ENCODE measurements at regions not wholly inside any gene's neighbourhood (a gene's known extent, or its start where the extent isn't known, plus 50 kb on each side); places are given as distances from the start of the nearest gene placed in this dataset.

DNA sequence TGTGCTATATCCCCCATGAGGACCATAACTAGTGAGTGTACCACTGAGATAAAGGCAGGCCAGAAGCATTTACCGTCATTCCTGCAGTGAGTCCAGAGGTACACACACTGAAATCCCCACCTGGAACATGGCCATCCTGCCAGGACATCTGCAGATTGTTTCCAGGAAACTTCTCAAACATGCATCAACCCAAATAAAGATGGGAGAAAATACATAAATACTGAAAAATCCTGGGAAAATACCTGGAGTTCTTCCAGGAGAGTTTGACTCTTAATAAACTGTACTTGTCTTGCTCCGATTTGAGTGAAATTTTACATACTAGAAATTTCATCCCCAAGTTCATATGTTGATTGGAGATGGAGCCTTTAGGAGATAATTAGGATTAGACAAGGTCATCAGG lies 388.1 kb upstream of the KLHL29 start:
- no peak overlapping the region for H3K4me3 ChIP-seq (ENCODE audit: low read depth, low read length)
- ChIA-PET CTCF (no interaction called here), POLR2A (no interaction called here)
- H3K9me3 ChIP-seq (ENCODE audit: control insufficient read depth, insufficient read depth, low read depth, low read length) = no peaks in the 10 kb centered on the region
- no peak overlapping the region for H3K27ac ChIP-seq (ENCODE audit: extremely low read depth, low read depth, low read length)
- TF ChIP-seq ZNF776 (tag by site-specific recombination; IDR thresholded peaks at IDR 0.05; ENCODE audit: borderline replicate concordance) = no peak
- no peak for TF ChIP-seq REPIN1 (tag by site-specific recombination; IDR thresholded peaks at IDR 0.05; ENCODE audit: low read depth)
- no peak for TF ChIP-seq GLIS1 (tag by site-specific recombination; IDR thresholded peaks at IDR 0.05)
- TF ChIP-seq ZNF211 (tag by site-specific recombination; IDR thresholded peaks at IDR 0.05; ENCODE audit: low read depth) = no peak
- no peak for TF ChIP-seq HOXD13 (CRISPR knock-in tag; IDR thresholded peaks at IDR 0.05; ENCODE audit: borderline replicate concordance)
- no peak for TF ChIP-seq ZNF792 (tag by site-specific recombination; IDR thresholded peaks at IDR 0.05)
- no peak for TF ChIP-seq ZNF138 (tag by site-specific recombination; IDR thresholded peaks at IDR 0.05; ENCODE audit: borderline replicate concordance)
- TF ChIP-seq GLIS2 (tag by site-specific recombination; IDR thresholded peaks at IDR 0.05) = no peak
- TF ChIP-seq ZNF266 (tag by site-specific recombination; IDR thresholded peaks at IDR 0.05; ENCODE audit: low read depth) = no peak
- TF ChIP-seq ZNF404 (tag by site-specific recombination; IDR thresholded peaks at IDR 0.05) = no peak
- TF ChIP-seq ZFHX2 (tag by site-specific recombination; conservative IDR thresholded peaks at IDR 0.05) = no peak
- no peak for TF ChIP-seq ZNF157 (tag by site-specific recombination; IDR thresholded peaks at IDR 0.05)
- TF ChIP-seq, protein P1, sequence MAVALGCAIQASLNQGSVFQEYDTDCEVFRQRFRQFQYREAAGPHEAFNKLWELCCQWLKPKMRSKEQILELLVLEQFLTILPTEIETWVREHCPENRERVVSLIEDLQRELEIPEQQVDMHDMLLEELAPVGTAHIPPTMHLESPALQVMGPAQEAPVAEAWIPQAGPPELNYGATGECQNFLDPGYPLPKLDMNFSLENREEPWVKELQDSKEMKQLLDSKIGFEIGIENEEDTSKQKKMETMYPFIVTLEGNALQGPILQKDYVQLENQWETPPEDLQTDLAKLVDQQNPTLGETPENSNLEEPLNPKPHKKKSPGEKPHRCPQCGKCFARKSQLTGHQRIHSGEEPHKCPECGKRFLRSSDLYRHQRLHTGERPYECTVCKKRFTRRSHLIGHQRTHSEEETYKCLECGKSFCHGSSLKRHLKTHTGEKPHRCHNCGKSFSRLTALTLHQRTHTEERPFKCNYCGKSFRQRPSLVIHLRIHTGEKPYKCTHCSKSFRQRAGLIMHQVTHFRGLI (tag by site-specific recombination; IDR thresholded peaks at IDR 0.05) = no peak
- no peak for TF ChIP-seq ZBTB20 (tag by site-specific recombination; IDR thresholded peaks at IDR 0.05)
- no peaks in the 10 kb centered on the region for H3K4me1 ChIP-seq (ENCODE audit: control insufficient read depth, insufficient read depth, low read length)
- no peaks in the 10 kb centered on the region for H3K36me3 ChIP-seq (ENCODE audit: control insufficient read depth in 2 of 2, insufficient read depth in 1 of 2, low read length in 2 of 2)

DNA sequence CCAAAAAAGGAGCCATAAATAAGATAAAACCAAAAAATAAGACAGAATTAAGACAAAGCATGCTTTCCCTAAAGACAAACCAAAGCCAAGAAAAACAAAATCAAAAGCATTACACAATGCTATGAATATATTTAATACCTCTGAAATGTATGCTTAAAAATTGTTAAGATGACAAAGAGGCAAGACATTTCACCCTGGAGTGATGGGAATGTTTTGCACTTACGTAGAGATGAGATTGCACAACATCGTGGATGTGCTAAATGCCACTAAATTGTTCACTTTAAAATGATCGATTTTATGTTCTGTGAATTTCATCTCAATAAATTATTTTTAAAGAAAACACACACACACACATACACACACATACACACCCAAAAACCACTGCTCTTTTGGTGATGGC lies 386.6 kb upstream of the KLHL29 start:
- ChIA-PET POLR2A (no interaction called here), CTCF (no interaction called here)
- H3K36me3 ChIP-seq (ENCODE audit: control insufficient read depth in 2 of 2, insufficient read depth in 1 of 2, low read length in 2 of 2) = no peaks in the 10 kb centered on the region
- H3K4me1 ChIP-seq (ENCODE audit: control insufficient read depth, insufficient read depth, low read length) = no peaks in the 10 kb centered on the region
- no peaks in the 10 kb centered on the region for H3K9me3 ChIP-seq (ENCODE audit: control insufficient read depth, insufficient read depth, low read depth, low read length)
- no peak overlapping the region for H3K27ac ChIP-seq (ENCODE audit: extremely low read depth, low read depth, low read length)
- H3K4me3 ChIP-seq (ENCODE audit: low read depth, low read length) = no peak overlapping the region
- no peak for TF ChIP-seq ZNF24 (tag by site-specific recombination; IDR thresholded peaks at IDR 0.05)
- TF ChIP-seq, protein P2, sequence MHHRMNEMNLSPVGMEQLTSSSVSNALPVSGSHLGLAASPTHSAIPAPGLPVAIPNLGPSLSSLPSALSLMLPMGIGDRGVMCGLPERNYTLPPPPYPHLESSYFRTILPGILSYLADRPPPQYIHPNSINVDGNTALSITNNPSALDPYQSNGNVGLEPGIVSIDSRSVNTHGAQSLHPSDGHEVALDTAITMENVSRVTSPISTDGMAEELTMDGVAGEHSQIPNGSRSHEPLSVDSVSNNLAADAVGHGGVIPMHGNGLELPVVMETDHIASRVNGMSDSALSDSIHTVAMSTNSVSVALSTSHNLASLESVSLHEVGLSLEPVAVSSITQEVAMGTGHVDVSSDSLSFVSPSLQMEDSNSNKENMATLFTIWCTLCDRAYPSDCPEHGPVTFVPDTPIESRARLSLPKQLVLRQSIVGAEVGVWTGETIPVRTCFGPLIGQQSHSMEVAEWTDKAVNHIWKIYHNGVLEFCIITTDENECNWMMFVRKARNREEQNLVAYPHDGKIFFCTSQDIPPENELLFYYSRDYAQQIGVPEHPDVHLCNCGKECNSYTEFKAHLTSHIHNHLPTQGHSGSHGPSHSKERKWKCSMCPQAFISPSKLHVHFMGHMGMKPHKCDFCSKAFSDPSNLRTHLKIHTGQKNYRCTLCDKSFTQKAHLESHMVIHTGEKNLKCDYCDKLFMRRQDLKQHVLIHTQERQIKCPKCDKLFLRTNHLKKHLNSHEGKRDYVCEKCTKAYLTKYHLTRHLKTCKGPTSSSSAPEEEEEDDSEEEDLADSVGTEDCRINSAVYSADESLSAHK (tag by site-specific recombination; IDR thresholded peaks at IDR 0.05) = no peak
- no peak for TF ChIP-seq ZBTB17 (tag by site-specific recombination; IDR thresholded peaks at IDR 0.05)
- no peak for TF ChIP-seq ZNF629 (tag by site-specific recombination; IDR thresholded peaks at IDR 0.05)
- TF ChIP-seq BCL11B (tag by site-specific recombination; IDR thresholded peaks at IDR 0.05; ENCODE audit: low read depth) = no peak

DNA sequence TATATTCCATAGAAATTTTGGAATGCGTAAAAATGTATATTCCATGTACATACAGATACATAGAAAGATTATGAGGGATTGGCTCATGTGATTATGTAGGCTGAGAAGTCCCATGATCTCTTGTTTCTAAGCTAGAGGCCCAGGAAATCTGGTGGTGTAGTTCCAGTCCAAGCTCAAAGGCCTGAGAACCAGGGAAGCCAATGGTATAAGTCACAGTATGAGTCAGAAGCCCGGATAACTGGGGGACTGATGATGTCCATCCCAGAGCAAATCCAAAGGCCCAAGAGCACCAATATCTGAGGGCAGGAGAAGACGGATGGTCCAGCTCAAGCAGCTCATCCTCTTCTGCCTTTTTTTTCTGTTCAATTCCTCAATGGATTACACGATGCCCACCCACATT lies 385.0 kb upstream of the KLHL29 start:
- Histone ChIP-seq H3K4me1 (ENCODE audit: control insufficient read depth, insufficient read depth, low read length) (no peaks in the 10 kb centered on the region), H3K27ac (ENCODE audit: extremely low read depth, low read depth, low read length) (no peak overlapping the region), H3K36me3 (ENCODE audit: control insufficient read depth in 2 of 2, insufficient read depth in 1 of 2, low read length in 2 of 2) (no peaks in the 10 kb centered on the region), H3K9me3 (ENCODE audit: control insufficient read depth, insufficient read depth, low read depth, low read length) (no peaks in the 10 kb centered on the region; the same call in 1 of the 2 replicates), H3K4me3 (ENCODE audit: low read depth, low read length) (no peak overlapping the region)
- TF ChIP-seq ZNF433 (tag by site-specific recombination; IDR thresholded peaks at IDR 0.05; ENCODE audit: low read depth) = no peak
- TF ChIP-seq ZSCAN16 (tag by site-specific recombination; IDR thresholded peaks at IDR 0.05) = no peak
- TF ChIP-seq ZNF670 (tag by site-specific recombination; IDR thresholded peaks at IDR 0.05; ENCODE audit: low read depth) = no peak
- TF ChIP-seq MZF1 (tag by site-specific recombination; IDR thresholded peaks at IDR 0.05; ENCODE audit: borderline replicate concordance) = no peak
- TF ChIP-seq ZNF404 (tag by site-specific recombination; IDR thresholded peaks at IDR 0.05) = no peak
- ChIA-PET POLR2A (no interaction called here), CTCF (interaction anchor here (0.7 kb wide), 1 partner anchor 1133 kb away, joined by 3 read pairs; no protein-coding TSS in a partner anchor)

Measured in HEK293 (cell line).